Glomerular visceral epithelial cell (primary cell): ENCODE measurements at regions not wholly inside any gene's neighbourhood (a gene's known extent, or its start where the extent isn't known, plus 50 kb on each side); places are given as distances from the start of the nearest gene placed in this dataset.
"Not testable (repeated sequence)": the region's sequence is repeated elsewhere in the genome, so short reads cannot be mapped to it uniquely, and the experiment has no call there.

ENCODE experiments used
- DNase-seq: peaks from one replicate; pipeline ENCODE4 v3.0.0-alpha.2; 2016; ENCODE audit errors: extremely low spot score

- DNase-seq: no peak
Measured at GRCh38 chr4:13893987-13894386, 266.5 kb upstream of the BOD1L1 start.

GRCh38 chr4:13900780-13901179, 273.3 kb upstream of the BOD1L1 start:
- no peak for DNase-seq

GRCh38 chr4:13902146-13902545, 274.6 kb upstream of the BOD1L1 start:
- DNase-seq: no peak

GRCh38 chr4:13903061-13903460, 275.5 kb upstream of the BOD1L1 start:
- no peak for DNase-seq

GRCh38 chr4:13903901-13904300, 276.4 kb upstream of the BOD1L1 start:
- DNase-seq: no peak

GRCh38 chr4:13905543-13905942, 278.0 kb upstream of the BOD1L1 start:
- DNase-seq: no peak

GRCh38 chr4:13906727-13907126, 279.2 kb upstream of the BOD1L1 start:
- no peak for DNase-seq

GRCh38 chr4:13907255-13907751, 279.8 kb upstream of the BOD1L1 start:
- peak; percentile 91 for DNase-seq

GRCh38 chr4:13908455-13908854, 280.9 kb upstream of the BOD1L1 start:
- no peak for DNase-seq

GRCh38 chr4:13910556-13910955, 283.0 kb upstream of the BOD1L1 start:
- no peak for DNase-seq

GRCh38 chr4:13911256-13911655, 283.7 kb upstream of the BOD1L1 start:
- no peak for DNase-seq

- DNase-seq: no peak
Measured at GRCh38 chr4:13912436-13912925, 285.0 kb upstream of the BOD1L1 start.

GRCh38 chr4:13912966-13913365, 285.4 kb upstream of the BOD1L1 start:
- DNase-seq: no peak

- DNase-seq: peak; percentile 66
Measured at GRCh38 chr4:13917015-13917414, 289.5 kb upstream of the BOD1L1 start.

- peak; percentile 89 for DNase-seq
Measured at GRCh38 chr4:13918110-13918509, 290.6 kb upstream of the BOD1L1 start.

GRCh38 chr4:13918991-13919441, 291.5 kb upstream of the BOD1L1 start:
- DNase-seq: no peak

- no peak for DNase-seq
Measured at GRCh38 chr4:13920111-13920875, 292.8 kb upstream of the BOD1L1 start.

- peak; percentile 99 for DNase-seq
Measured at GRCh38 chr4:13920901-13921300, 293.4 kb upstream of the BOD1L1 start.

- no peak for DNase-seq
Measured at GRCh38 chr4:13921805-13922204, 294.3 kb upstream of the BOD1L1 start.

GRCh38 chr4:13922459-13922858, 294.9 kb upstream of the BOD1L1 start:
- DNase-seq: no peak

- no peak for DNase-seq
Measured at GRCh38 chr4:13922873-13923645, 295.5 kb upstream of the BOD1L1 start.

- not testable (repeated sequence) for DNase-seq
Measured at GRCh38 chr4:13924900-13925299, 297.4 kb upstream of the BOD1L1 start.

GRCh38 chr4:13928214-13928613, 300.7 kb upstream of the BOD1L1 start:
- no peak for DNase-seq
